GM21529 (cell line): ENCODE measurements at regions not wholly inside any gene's neighbourhood (a gene's known extent, or its start where the extent isn't known, plus 50 kb on each side); places are given as distances from the start of the nearest gene placed in this dataset.
"Not testable (repeated sequence)": the region's sequence is repeated elsewhere in the genome, so short reads cannot be mapped to it uniquely, and the experiment has no call there.

Source experiments
- ATAC-seq: cut with Tn5 transposase; IDR thresholded peaks from one replicate; pipeline ENCODE4 v1.9.1; 2021; ENCODE audit not compliant: unreplicated experiment

GRCh38 chr6:68031054-68031453 lies 604.0 kb upstream of the ADGRB3 start:
- ATAC-seq, result no peak

- ATAC-seq, result no peak
Observed at GRCh38 chr6:68026483-68026882, 608.6 kb upstream of the ADGRB3 start.

GRCh38 chr6:68025764-68026163 lies 609.3 kb upstream of the ADGRB3 start:
- no peak for ATAC-seq

- no peak for ATAC-seq
Observed at GRCh38 chr6:68024570-68025269, 610.4 kb upstream of the ADGRB3 start.

GRCh38 chr6:68022968-68023367 lies 612.1 kb upstream of the ADGRB3 start:
- not testable (repeated sequence) for ATAC-seq

GRCh38 chr6:68013780-68014515 lies 621.1 kb upstream of the ADGRB3 start:
- no peak for ATAC-seq

- ATAC-seq, result no peak
Observed at GRCh38 chr6:68012822-68013221, 622.3 kb upstream of the ADGRB3 start.

GRCh38 chr6:68010936-68011335 lies 624.1 kb upstream of the ADGRB3 start:
- no peak for ATAC-seq

GRCh38 chr6:68008445-68008844 lies 626.6 kb upstream of the ADGRB3 start:
- no peak for ATAC-seq

GRCh38 chr6:68007717-68008116 lies 627.4 kb upstream of the ADGRB3 start:
- ATAC-seq, result no peak

- no peak for ATAC-seq
Observed at GRCh38 chr6:67986694-67987232, 648.3 kb upstream of the ADGRB3 start.

GRCh38 chr6:67976486-67976885 lies 658.6 kb upstream of the ADGRB3 start:
- no peak for ATAC-seq

GRCh38 chr6:67974931-67975330 lies 660.2 kb upstream of the ADGRB3 start:
- ATAC-seq, result no peak

GRCh38 chr6:67971812-67972211 lies 663.3 kb upstream of the ADGRB3 start:
- ATAC-seq, result no peak

GRCh38 chr6:67966830-67967229 lies 668.3 kb upstream of the ADGRB3 start:
- ATAC-seq, result no peak

- ATAC-seq, result no peak
Observed at GRCh38 chr6:67956352-67956751, 678.7 kb upstream of the ADGRB3 start.

- ATAC-seq, result no peak
Observed at GRCh38 chr6:67952948-67953347, 682.1 kb upstream of the ADGRB3 start.

- ATAC-seq, result no peak
Observed at GRCh38 chr6:67952121-67952520, 683.0 kb upstream of the ADGRB3 start.

GRCh38 chr6:67947762-67948161 lies 687.3 kb upstream of the ADGRB3 start:
- not testable (repeated sequence) for ATAC-seq

GRCh38 chr6:67935976-67936477 lies 699.1 kb upstream of the ADGRB3 start:
- ATAC-seq, result no peak

- ATAC-seq, result no peak
Observed at GRCh38 chr6:67933278-67933677, 701.8 kb upstream of the ADGRB3 start.

- not testable (repeated sequence) for ATAC-seq
Observed at GRCh38 chr6:67922588-67922987, 712.5 kb upstream of the ADGRB3 start.
